Glomerular visceral epithelial cell (primary cell): ENCODE measurements at regions not wholly inside any gene's neighbourhood (a gene's known extent, or its start where the extent isn't known, plus 50 kb on each side); places are given as distances from the start of the nearest gene placed in this dataset.
A peak's percentile ranks its signal among the peaks of the same experiment; 100 is the strongest.
"Not testable (repeated sequence)": the region's sequence is repeated elsewhere in the genome, so short reads cannot be mapped to it uniquely, and the experiment has no call there.

Experiments
- DNase-seq: peaks from one replicate; pipeline ENCODE4 v3.0.0-alpha.2; 2016; ENCODE audit errors: extremely low spot score

DNA sequence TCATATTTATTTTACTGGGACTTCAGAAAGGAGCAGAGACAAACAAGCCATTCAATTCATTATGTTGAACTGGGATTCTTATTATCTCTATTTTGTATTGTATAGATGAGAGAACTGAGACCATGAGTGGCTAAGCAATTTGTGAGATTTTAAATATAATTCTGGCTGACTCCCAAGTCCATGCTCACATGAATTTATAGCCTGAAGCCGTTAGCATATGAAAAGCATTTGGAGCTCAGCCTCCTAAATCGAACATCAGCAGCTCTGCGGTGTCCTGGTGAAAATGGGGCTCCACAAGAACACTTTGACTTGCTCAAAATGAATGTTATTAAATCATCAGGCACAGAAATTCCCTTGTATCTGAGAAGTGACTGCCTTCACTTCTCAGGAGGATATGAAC is 96.8 kb upstream of the DPT start:
- DNase-seq: no peak

DNA sequence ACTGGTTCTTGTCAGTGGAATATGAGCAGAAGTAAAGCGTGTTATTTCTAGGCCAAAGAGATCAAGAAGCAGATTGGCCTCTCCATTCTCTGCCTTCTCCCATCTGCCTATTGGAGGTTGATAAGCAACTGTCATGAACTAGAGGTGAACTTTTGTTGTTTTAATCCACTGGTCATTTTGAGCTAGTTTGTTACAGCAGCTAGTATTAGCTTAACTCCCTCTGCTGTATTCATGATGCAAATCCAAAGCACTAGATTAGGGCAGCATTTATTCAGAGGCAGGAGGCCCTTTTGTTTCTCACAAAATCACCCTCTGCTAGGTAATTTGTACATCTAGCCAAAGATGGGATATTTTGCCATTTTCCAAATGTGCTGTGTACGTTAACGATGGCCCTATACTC is 97.3 kb upstream of the DPT start:
- no peak for DNase-seq

DNA sequence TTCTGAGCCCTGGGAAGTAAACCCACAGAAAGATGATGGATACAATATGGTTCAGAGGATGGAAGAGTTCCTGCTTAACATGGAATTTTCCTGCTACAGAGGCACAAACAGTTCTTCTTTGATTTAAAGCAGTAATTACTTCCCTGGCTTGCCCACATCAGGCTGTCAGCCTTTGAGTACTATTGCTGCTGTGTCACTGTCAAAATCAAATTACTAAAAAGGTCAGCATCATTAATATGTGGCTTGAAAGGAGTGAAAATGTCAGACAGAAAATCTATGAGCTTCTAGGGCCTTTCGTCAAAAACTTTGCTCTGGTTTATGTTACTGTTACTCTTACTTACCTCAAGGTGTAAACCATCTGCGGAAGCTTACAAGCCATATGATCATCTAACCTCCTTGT is 98.6 kb upstream of the DPT start:
- no peak for DNase-seq

DNA sequence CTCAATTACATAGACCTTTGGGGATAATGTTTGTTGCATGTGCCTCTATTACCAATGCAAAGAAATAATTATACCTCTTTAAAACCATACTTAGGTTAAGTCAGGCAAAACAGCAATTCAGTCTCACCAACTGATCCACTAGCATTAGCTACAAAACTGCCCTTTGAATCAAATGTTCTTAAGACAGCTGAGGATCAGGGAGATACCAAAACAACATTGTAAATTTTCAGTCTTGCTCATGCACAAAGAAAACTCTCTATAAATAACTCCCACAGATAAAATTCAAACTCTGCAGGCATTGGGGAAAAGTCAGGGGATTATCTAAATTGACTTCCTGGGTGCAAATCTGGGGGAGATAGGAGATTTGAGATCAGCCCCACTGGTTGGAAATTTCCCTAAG is 100.9 kb upstream of the DPT start:
- DNase-seq: no peak

DNA sequence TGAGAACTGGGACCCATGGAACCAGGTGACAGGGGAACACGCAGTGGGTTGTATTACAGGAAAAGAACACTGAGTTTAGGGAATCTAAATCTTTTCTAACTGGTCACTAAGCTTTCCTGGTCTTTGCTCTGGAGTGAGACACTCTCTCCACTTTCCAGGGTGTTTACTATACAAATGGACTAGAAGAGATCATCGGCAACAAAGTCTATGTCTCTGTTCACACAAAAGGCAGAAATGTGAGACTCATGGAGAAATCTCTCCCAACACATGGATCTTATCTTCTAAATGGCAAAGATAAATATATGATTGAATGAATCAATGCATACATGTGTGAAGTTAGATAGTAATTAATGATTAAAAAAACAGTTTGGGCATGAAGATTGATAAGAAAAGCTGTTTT is 101.6 kb upstream of the DPT start:
- DNase-seq: no peak

DNA sequence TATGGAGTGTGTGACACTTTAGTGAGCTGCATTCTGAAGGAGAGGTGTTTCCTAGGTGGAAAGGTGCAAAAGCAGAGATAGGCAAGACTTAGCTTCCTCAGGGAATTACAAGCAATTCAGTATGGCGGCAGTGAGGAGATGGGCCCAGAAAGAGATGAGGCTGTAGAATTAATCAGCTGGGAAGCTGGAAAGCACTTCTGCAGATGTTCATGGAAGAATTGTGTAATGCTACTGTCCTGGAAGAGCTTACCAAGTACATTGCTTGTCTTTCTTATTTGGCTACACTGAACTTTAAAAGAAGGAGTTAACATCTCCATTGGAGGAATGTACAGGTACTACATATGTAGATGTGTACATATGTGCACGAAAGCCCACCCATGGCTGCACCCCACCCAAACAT is 103.7 kb upstream of the DPT start:
- DNase-seq: no peak

DNA sequence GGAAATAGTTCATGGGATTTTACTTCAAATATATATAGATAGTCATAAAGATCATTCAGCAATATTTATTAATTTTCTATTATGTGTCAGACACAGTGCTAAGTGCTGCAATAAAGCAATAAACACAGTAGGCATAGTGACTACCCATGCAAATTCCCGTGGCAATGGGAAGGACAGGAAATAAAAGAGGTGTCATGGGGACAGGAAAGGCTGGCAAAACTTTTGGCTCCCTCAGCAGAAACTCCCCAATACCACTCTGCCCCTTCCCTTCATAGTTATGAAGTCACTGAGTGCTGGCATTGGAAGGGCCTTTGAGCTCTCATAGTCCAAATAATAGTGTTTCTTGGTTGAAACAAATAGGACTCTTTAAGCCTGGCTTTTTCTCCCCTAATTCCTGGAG is 104.4 kb upstream of the DPT start:
- no peak for DNase-seq

DNA sequence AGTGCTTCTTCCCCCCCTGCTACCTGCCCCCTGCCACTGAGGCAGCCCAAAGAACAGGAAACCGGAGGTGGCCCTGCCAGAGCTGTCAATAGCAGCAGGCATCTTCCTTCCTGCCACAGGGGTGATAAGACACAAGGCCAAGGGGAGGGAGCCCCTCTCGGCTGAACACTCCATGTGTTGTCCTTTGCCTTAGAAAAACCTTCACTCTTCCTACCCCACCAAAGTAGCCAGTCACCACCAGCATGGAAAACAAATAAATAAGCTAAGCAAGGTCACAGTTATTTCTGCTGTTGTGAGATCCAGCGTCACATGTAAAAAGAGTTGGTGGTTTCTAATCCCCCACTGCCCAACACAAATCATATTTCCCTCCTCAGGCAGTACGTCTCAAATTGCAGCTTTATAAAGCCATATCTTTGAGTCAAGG is 104.8 kb upstream of the DPT start:
- DNase-seq: no peak

DNA sequence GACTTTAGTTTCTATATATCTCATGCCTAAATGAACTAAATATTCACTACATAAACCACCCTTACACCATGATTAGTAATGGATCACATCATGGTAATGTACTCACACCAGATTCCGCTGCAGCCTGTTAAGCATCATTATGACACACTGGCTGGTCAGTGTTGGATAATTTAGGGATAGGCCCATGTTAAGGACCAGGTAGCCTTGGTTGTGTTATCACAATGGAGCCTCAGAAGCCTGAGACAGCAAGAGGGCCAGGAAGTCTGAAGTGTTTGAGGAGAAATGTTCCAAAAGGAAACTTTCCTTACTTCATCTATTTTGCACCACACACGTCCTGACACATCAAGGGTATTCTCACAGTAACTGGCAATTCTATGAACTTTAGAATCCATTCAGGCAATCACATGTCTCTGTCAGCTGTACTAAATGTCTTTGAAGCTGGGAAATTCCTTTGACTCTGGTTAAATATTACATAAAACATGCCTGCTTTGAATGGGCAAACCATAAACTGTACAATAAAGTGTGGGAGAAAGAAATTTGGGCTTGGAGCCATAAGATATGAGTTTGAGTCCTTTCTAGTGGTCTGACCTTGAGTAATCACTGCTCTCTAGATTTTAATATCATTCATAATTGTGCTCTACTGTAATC is 105.3 kb upstream of the DPT start:
- DNase-seq: peak; percentile 74

DNA sequence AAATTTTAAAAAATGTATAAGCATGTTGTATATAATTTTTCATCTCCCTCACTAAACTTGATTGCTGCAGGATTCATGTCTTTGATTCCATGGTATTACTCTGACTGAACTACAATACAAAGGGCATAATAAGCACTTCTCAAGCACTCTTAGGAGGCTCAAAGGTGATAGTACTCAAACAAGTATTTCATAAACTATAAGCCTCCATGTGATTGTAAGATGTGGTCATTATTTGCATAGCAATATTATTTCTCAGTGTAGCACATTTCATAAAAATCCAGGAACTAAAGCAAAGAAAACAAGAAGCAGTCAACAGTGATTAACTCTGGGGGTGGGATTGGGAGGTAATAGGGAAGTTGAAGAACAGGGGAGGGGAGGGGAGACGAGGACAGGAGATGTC is 106.2 kb upstream of the DPT start:
- DNase-seq: no peak

DNA sequence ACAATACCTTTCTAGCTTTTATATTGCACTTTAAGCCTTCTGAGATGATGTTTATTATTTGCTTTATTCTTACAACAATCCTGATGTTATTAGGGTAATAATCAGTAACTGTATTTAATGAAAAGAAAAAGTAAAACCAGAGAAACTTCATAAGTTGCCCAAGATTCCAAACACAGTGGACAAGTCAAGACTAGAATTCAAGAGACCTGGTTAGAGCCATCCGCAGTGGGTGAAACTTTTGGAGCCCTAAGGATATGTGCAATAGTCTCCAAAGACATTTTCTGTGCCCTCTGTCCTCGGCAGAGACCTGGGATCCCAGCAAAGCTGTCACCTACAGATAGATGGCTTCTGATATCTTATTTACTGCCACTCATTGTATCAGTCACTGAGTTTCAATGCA is 106.8 kb upstream of the DPT start:
- DNase-seq: no peak

DNA sequence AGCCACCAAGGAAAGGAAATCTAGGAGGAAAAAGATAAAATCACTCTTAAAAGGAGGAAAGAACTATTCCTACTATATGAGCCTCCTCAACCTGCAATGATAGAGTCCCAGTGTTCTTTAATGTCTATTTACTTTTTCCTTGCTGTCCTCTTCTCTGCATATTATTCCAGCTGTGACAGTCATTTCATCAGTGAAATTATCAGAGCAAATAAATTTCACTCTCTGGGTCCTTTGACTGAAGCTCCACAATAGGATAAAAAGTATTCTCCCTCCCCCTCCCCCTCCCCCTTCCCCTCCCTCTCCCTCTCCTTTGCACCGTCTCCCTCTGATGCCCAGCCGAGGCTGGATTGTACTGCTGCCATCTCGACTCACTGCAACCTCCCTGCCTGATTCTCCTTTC is 107.5 kb upstream of the DPT start:
- DNase-seq: no peak

DNA sequence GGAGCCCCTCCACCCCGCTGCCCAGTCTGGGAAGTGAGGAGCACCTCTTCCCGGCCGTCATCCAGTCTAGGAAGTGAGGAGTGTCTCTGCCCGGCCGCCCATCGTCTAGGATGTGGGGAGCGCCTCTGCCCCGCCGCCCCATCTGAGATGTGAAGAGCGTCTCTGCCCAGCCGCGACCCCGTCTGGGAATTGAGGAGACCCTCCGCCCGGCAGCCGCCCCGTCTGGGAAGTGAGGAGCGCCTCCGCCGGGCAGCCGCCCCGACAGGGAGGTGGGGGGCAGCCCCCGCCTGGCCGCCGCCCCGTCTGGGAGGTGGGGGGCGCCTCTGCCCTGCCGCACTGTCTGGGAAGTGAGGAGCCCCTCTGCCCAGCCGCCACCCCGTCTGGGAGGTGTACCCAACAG is 108.2 kb upstream of the DPT start:
- not testable (repeated sequence) for DNase-seq

DNA sequence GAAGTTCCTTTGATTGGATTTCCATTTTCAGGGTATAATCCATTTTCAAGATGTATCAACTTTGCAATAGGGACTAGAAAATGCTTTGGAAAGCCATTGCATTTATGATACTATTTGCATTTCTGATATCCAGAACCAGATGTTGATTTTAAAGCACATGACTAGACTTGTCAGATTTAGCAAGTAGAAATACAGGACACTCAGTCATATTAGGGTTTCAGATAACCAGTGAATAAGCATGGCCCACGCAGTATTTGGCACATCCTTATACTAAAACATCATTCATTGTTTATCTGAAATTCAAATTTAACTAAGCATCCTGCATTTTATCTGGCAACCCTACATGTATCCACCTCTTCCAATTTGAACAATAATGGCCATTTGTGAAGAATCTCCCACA is 113.3 kb upstream of the DPT start:
- no peak for DNase-seq

DNA sequence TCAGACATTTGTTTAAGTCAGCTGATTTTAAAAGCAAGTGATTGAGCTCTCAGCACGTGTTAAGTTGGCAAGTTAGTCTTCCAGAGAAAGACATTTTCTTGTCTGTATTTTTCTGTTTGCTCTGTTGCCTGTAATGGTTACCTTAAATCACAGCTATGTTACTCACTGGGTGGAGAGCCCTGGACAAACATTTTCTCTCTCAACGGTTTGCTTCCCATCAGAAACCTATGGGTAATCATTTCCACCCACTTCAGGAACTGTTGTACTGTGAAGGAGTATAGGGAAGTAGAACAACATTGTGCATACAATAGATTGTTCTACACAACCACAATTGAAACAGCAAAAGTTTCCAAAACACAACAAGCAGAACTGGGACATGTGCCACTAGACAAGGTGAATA is 113.9 kb upstream of the DPT start:
- no peak for DNase-seq

DNA sequence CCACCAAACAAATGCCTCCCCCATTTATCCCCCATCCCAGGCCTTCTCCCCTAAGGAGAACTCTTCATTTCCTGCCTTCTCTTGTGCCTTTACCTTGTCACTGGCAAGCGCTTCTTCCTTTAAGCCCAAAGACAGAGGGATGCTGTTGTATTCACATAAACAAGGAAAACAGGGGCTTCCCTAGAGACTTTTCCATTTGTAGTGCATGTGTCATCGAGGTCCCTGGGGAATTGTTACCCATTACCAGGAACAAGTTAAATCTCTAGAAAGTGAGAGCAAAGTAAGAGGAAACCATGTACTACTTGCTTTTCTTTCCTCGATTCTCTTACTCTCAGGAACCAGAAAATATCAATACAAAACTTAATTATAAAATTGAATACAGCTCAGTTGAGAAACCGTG is 114.4 kb upstream of the DPT start:
- DNase-seq: no peak

DNA sequence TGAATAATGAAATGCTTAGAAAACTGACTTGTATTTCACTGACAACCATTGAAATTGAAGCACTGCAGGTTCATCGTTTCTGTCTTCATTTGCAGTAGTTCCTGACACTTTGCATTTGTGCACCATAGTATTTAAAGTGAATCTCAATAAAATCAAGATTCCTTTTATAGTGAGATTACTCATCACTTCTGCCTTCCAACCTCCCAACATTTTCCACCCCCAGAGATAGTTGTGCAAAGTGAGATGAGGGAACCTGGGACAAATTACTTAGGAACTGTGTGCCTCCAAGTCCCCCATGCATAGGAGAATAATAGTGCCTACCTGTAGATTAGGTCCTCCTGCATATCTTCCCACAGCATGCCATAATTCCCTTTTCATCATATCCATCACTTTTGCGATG is 114.9 kb upstream of the DPT start:
- DNase-seq: no peak

DNA sequence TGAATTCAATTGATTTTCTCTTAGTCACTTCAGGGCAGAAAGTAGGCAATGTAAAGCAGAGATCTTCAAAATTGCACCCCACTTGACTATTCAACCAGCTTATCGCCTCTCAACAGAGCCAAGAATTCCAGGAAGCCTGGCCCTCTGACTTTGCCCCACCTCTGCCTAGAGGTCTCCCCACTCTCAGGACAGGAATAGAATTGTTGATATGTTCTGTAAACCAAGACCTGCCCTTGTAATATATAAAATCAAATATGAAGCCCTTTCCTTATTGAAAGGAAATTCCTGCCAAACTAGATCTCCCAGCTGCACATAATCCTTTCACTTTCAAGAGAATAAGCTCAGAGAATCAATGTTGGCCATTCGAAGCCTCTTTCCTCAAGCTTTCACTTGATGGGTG is 116.1 kb upstream of the DPT start:
- DNase-seq: no peak

DNA sequence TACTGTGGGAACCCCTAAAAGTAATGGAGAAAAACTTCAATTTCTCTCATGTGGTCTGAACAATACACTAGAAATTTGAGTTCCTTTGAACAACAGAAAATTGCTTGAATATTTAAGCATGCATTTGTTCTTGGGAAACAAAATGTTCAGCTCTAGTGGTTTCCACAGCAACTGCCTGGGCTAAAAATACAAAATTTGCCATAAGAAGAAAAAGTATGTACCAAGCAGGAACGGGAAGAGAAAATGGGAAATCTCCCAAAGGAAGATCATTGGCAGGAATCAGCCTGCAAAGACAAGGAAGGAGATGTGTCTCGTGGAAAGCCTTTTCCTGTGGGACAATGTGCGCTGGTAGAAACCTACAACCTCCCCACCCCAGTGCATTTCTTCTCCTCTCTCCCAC is 119.0 kb upstream of the DPT start:
- no peak for DNase-seq

DNA sequence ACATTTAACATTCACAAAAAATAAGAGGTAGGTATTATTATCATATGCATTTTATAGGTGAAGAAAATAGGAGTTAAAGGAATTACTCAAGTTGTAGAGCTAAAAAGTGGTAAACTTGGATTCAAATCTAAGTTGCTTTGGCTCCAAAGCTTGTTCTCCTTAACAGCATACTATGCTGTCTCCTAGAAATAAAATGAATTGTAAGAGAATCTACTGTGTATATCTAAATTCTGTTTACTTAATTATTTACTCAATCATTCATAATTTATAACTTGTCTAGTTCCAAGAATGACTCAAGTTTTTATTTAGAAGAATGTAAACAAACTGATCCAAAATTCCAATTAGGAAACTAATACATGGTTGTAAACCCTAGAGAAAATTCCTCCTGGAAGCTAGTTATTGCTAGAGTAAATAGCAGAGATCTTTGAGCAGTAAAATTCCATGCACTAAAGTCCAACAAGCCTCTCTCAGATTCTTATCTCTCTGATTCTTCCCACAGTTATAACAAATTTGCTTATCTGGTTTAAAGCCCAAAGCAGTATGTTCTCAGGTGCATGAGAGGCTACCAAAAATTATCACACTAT is 132.5 kb upstream of the DPT start:
- no peak for DNase-seq

DNA sequence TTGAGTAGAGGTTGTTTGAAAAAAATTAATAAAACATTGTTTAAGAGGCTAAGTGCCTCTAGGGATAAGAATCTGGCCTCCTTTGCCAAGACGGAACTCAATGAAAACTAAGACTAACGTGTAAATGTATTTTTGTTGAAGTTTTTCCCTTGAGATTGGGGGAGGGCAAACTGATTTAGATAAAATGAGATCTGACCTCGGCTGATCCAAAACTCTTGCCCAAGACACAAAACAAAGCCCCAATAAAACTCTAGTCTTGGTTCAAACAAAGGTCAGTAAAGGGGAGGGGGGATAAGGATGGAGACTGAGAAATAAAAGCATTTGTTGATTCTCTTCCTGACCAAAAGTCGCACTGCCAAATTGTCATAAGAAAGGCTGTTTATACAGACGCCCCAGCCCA is 134.8 kb upstream of the DPT start:
- DNase-seq: no peak

DNA sequence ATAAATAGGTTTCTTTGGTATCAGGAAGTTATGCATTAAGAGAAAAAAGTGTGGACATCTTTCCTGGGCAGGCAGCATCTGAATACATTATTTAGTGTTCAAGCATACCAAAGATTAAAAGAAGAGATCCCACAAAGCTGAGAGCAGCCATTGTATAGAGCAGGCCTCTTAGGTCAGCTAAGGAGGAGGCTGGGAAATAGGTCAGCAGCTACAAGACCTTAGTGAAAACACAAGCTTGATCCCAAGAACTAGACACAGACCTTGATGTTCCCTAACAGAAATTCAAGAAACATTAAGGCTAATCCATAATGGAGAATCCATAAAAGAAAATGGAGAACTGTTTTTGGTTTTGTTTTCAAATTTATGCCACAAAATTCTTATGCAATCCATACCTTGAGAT is 135.3 kb upstream of the DPT start:
- no peak for DNase-seq

DNA sequence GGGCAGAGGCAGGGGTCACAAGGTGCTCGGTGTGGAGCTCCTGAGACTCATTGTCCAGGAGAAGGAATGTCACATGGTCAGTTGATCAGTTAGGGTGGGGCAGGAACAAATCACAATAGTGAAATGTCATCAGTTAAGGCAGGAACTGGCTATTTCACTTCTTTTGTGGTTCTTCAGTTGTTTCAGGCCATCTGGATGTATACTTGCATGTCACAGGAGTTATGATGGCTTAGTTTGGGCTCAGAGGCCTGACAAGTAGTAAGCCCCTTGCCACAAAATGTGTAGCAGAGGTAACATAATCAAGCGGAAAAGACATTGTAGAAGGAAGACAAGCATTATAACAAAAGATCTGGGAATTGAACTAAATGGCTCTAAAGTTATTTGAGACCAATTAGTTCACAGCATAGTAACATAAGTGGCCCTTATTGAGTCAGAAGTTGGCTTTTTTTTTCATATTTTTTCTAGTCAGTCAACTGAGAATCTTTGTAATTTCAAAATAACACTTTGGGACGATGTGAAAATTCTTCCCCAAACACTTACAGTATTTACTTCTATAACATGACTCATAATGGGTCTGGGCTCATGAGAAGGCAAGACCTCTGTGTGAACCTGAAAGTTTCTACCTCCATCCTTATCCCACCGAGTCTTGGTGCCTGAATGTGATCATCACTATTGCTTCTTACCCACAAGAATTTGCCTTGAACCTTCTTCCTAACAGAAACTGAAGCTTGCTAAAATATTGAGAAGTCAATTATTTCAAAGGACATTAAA is 137.0 kb upstream of the DPT start:
- no peak for DNase-seq
